HepG2 (cell line): ENCODE measurements at regions not wholly inside any gene's neighbourhood (a gene's known extent, or its start where the extent isn't known, plus 50 kb on each side); places are given as distances from the start of the nearest gene placed in this dataset.

ENCODE experiments used
- ATAC-seq: fragments of 200-7000 bp; cut with Tn5 transposase; 3 replicates; pipeline ENCODE4 v1.9.1; 2020; ENCODE audit warnings: mild to moderate bottlenecking, moderate library complexity
- BruUV-seq: library from RNA; stranded (reverse); fragments of 400-500 nt; replicated peaks from 2 replicates; lab custom pipeline; 2021; lab: Mats Ljungman, UMichigan
- CTCF ChIA-PET: fragments of 300-600 bp; formaldehyde crosslinking; extraction: SDS; loops from one replicate; lab custom pipeline; 2021; ENCODE audit warnings: low total read pairs, inconsistent platforms, low intra/inter-chr PET ratio; lab: Yijun Ruan, JAX
- POLR2A ChIA-PET: fragments of 350-600 bp; sonication (Branson Sonifier 250); formaldehyde crosslinking; loops from one replicate; lab custom pipeline; 2020; ENCODE audit warnings: antibody characterized with exemption, inconsistent platforms; lab: Yijun Ruan, JAX
- DNase-seq: peaks from one replicate; pipeline ENCODE4 v3.0.0-alpha.2; 2015; ENCODE audit warnings: low spot score
- FAIRE-seq: peaks from 3 replicates; lab custom pipeline; 2011; peaks lifted over from hg19 to GRCh38; lab: Jason Lieb, UNC
- H2AFZ ChIP-seq: one replicate; pipeline ENCODE4 v1.6.1; 2011; ENCODE audit warnings: low read length, inconsistent platforms
- H3K27ac ChIP-seq: fragments of 300-600 bp; 3 replicates; pipeline ENCODE4 v1.8.0; 2011; ENCODE audit warnings: mixed run types, mild to moderate bottlenecking, mixed read lengths, low read length, inconsistent platforms; ENCODE audit not compliant: insufficient read depth; ENCODE audit errors: extremely low read length
- H3K27me3 ChIP-seq, 2 experiments: fragments of 200-600 bp in 1 of 2; 2 replicates in 1 of 2; 3 replicates in 1 of 2; pipeline versions ENCODE4 v1.6.0 to v1.8.0; 2011; ENCODE audit warnings: low read length in 2 of 2, mild to moderate bottlenecking in 2 of 2, moderate library complexity in 2 of 2, inconsistent platforms in 1 of 2; ENCODE audit not compliant: insufficient read depth in 2 of 2, control insufficient read depth in 1 of 2
- H3K36me3 ChIP-seq, 2 experiments: fragments of 200-600 bp in 1 of 2; replicated peaks in 1 of 2; 2 replicates in 1 of 2; 3 replicates in 1 of 2; pipeline versions ENCODE4 v1.5.1 to v1.8.0; 2011; ENCODE audit warnings: low read length in 2 of 2, inconsistent platforms in 1 of 2; ENCODE audit not compliant: insufficient read depth in 2 of 2, control insufficient read depth in 1 of 2
- H3K4me1 ChIP-seq: 2 replicates; pipeline ENCODE4 v1.5.1; 2012; ENCODE audit warnings: low read length, inconsistent platforms; ENCODE audit not compliant: insufficient read depth
- H3K4me2 ChIP-seq: 2 replicates; pipeline ENCODE4 v1.6.0; 2011; ENCODE audit warnings: low read depth, low read length, inconsistent platforms
- H3K4me3 ChIP-seq, 3 experiments: fragments of 200-600 bp in 1 of 3; sonication (generic), shearing (Covaris generic) in 1 of 3; replicated peaks in 1 of 3; 2 replicates each; pipeline ENCODE4 v1.5.1; 2011 to 2016; ENCODE audit warnings: low read length in 3 of 3, inconsistent platforms in 2 of 3, low read depth in 2 of 3, mild to moderate bottlenecking in 2 of 3, control low read depth in 1 of 3, mixed read lengths in 1 of 3; ENCODE audit not compliant: insufficient read depth in 1 of 3
- H3K79me2 ChIP-seq: one replicate; pipeline ENCODE4 v1.6.1; 2011; ENCODE audit warnings: low read length, inconsistent platforms; ENCODE audit not compliant: insufficient read depth
- H3K9ac ChIP-seq: 2 replicates; pipeline ENCODE4 v1.6.0; 2011; ENCODE audit warnings: mild to moderate bottlenecking, low read depth, low read length, inconsistent platforms; ENCODE audit not compliant: insufficient read depth
- H3K9me3 ChIP-seq: 2 replicates; pipeline ENCODE4 v1.5.1; 2012; ENCODE audit warnings: mild to moderate bottlenecking, low read length
- H4K20me1 ChIP-seq: 2 replicates; pipeline ENCODE4 v1.6.0; 2011; ENCODE audit warnings: inconsistent platforms, mild to moderate bottlenecking, low read length, moderate library complexity; ENCODE audit not compliant: insufficient read depth
- ARID5B ChIP-seq: IDR thresholded peaks from 2 replicates; pipeline ENCODE4 v1.4.0; 2020; ENCODE audit warnings: mild to moderate bottlenecking, missing genetic modification reagents
- EP300 ChIP-seq, 3 experiments: sonication (generic) in 1 of 3; formaldehyde crosslinking in 1 of 3; IDR thresholded peaks; 2 replicates each; pipeline versions ENCODE4 v1.5.1 to v1.6.1; 2011 to 2020; ENCODE audit warnings: low read depth in 2 of 3, low read length in 2 of 3, borderline replicate concordance in 1 of 3, improper control_type of control experiment in 1 of 3, mild to moderate bottlenecking in 1 of 3, missing genetic modification reagents in 1 of 3, moderate library complexity in 1 of 3
- NR2F1 ChIP-seq, 2 experiments: fragments of 450-650 bp in 1 of 2; formaldehyde crosslinking in 1 of 2; IDR thresholded peaks; 2 replicates each; pipeline versions ENCODE4 v1.5.0 to v1.6.1; 2016 to 2020; ENCODE audit warnings: mild to moderate bottlenecking in 1 of 2, missing compliant biosample characterization in 1 of 2, missing genetic modification reagents in 1 of 2, moderate library complexity in 1 of 2
- POLR2G ChIP-seq: fragments of 200-400 bp; formaldehyde crosslinking; IDR thresholded peaks from 2 replicates; pipeline ENCODE4 v1.6.1; 2018; ENCODE audit warnings: mild to moderate bottlenecking, low read depth, low read length, moderate library complexity
- SMYD3 ChIP-seq: sonication (generic); formaldehyde crosslinking; IDR thresholded peaks from 2 replicates; pipeline ENCODE4 v1.8.1; 2023; ENCODE audit warnings: mild to moderate bottlenecking, missing genetic modification reagents
- ZFP1 ChIP-seq: IDR thresholded peaks from 2 replicates; pipeline ENCODE4 v1.6.1; 2016
- ZNF101 ChIP-seq: sonication (generic); formaldehyde crosslinking; IDR thresholded peaks from 2 replicates; pipeline ENCODE4 v1.4.0; 2020; ENCODE audit warnings: mild to moderate bottlenecking, low read depth, missing genetic modification reagents, borderline replicate concordance
- ZNF136 ChIP-seq: sonication (generic); formaldehyde crosslinking; IDR thresholded peaks from 2 replicates; pipeline ENCODE4 v1.8.1; 2022; ENCODE audit warnings: low read depth, mild to moderate bottlenecking, moderate library complexity, missing genetic modification reagents
- ZNF556 ChIP-seq: sonication (generic); formaldehyde crosslinking; IDR thresholded peaks from 2 replicates; pipeline ENCODE4 v1.4.0; 2020; ENCODE audit warnings: mild to moderate bottlenecking, missing genetic modification reagents, borderline replicate concordance
- WGBS: methylation state at CpG from one replicate; pipeline ENCODE4 v1.1.6; 2017; ENCODE audit warnings: low lambda C conversion rate; 5-methylcytosine and 5-hydroxymethylcytosine counted together
- in situ Hi-C: cut with HindIII; loops from 2 replicates; pipeline ENCODE4 v1.10.0; 2017; ENCODE audit warnings: low pct_unique_long_range_greater_than_20kb; ENCODE audit not compliant: extremely low pct_ligation_motif_present
- intact Hi-C: fragments of 100-400 bp; cut with micrococcal nuclease; formaldehyde crosslinking; loops from one replicate; pipeline ENCODE4 v1.10.0; 2022; ENCODE audit not compliant: unreplicated experiment

- POLR2A ChIA-PET = no interaction called here
- Histone ChIP-seq H3K79me2 (no peaks in the 10 kb centered on the region), H3K4me1 (no peaks in the 10 kb centered on the region), H3K9ac (no peak overlapping the region), H2AFZ (no peak overlapping the region), H3K4me3 (no peak overlapping the region), H3K9me3 (peaks cover 28% of the 10 kb centered on the region), H3K27me3 (no peaks in the 10 kb centered on the region), H3K4me2 (no peak overlapping the region), H3K36me3 (no peaks in the 10 kb centered on the region), H4K20me1 (no peaks in the 10 kb centered on the region), H3K27ac (no peak overlapping the region)
- no peak for DNase-seq
- CTCF ChIA-PET = no interaction called here
- 13% methylated on average over 2 of the region's 2 CpGs for WGBS
- in situ Hi-C loops (no loop called here), intact Hi-C loops (no loop called here)
- no peak for ATAC-seq
- TF ChIP-seq NR2F1 (CRISPR knock-in tag; IDR thresholded peaks at IDR 0.05) (no peak), EP300 (IDR thresholded peaks at IDR 0.05; ENCODE audit: low read depth in 2 of 2, low read length in 2 of 2) (no peak), EP300 (CRISPR knock-in tag; IDR thresholded peaks at IDR 0.05; ENCODE audit: borderline replicate concordance) (no peak), ZNF556 (CRISPR knock-in tag) (no peak), SMYD3 (CRISPR knock-in tag) (no peak), ZNF101 (CRISPR knock-in tag) (no peak), POLR2G (no peak), ARID5B (CRISPR knock-in tag) (no peak), ZNF136 (no peak), ZFP1 (CRISPR knock-in tag) (no peak)
- no TSS peak for BruUV-seq
- FAIRE-seq = no peak
Measured at GRCh38 chr4:92235731-92236130, 68.0 kb upstream of the GRID2 start.
